ENCODE measurements at regions not wholly inside any gene's neighbourhood (a gene's known extent, or its start where the extent isn't known, plus 50 kb on each side); places are given as distances from the start of the nearest gene placed in this dataset.

DNA sequence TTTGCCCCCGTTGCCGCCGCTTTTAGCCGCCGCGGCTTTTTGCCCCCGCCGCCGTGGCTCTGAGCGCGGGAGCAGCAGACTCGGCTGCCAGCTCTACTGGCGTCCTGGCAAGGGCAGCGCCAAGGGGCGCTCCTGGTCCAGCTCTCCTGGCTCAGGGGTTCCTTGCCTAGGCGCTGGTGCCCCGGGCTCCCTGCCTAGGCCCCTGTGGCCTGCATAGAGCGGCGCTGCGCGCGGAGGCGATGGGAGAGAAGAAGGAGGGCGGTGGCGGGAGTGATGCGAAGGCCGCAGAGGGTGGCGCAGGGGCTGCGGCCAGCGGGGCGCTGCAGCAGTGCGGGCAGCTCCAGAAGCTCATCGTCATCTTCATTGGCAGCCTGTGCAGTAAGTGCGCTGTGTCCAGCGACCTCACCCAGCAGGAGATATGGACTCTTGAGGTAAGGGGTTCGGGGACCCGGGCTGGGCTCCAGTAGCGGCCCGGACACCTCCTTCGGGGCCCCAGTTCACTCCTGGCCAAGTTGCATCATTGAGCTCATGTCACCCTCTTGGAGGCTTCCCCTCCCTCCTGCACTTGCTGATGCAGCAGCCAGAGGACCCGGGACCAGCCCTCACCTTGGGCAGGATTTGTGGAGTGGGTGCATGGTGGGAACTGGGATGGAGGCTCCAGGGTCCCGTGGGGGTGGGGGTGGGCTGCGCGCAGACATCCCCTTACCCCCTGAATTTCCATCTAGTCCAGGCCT is 1344.4 kb downstream of the TP53TG3F start:
- TF ChIP-seq POLR2AphosphoS5 (IDR thresholded peaks at IDR 0.05): no peak
- TF ChIP-seq CTCF (IDR thresholded peaks at IDR 0.05 in 8 of 11, conservative IDR thresholded peaks at IDR 0.05 in 3 of 11): no peak

Data from spleen (tissue), 7 donors.